GM10266 (cell line): ENCODE measurements at regions not wholly inside any gene's neighbourhood (a gene's known extent, or its start where the extent isn't known, plus 50 kb on each side); places are given as distances from the start of the nearest gene placed in this dataset.

Experiments
- DNase-seq: peaks from one replicate; pipeline ENCODE4 v3.0.0; 2012; ENCODE audit errors: extremely low spot score
- TF ChIP-seq, protein P1 (sequence below): IDR thresholded peaks from 2 replicates; pipeline ENCODE4 v1.5.1; 2012; ENCODE audit warnings: mild to moderate bottlenecking, low read depth; ENCODE audit not compliant: control insufficient read depth, insufficient read depth; ENCODE audit errors: missing control alignments

DNA sequence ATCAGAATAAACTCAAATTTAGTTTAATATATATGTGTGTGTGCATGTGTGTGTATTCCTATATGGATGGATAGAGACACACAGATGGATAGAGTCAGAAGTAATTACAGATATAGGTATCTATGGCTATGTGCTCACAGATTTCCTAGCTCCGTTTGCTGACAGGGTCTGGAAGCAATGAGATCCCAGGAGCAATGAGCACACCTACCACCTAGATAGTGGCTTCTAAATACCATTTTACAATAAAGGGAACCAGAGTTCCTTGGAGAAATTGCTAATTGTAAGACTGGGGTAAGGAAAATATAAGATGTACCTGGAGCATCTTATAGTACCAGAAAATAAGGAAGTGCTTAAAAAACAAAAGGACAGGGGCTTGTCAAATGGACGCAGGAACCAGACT is 196.2 kb upstream of the PRDM1 start:
- TF ChIP-seq, protein P1, sequence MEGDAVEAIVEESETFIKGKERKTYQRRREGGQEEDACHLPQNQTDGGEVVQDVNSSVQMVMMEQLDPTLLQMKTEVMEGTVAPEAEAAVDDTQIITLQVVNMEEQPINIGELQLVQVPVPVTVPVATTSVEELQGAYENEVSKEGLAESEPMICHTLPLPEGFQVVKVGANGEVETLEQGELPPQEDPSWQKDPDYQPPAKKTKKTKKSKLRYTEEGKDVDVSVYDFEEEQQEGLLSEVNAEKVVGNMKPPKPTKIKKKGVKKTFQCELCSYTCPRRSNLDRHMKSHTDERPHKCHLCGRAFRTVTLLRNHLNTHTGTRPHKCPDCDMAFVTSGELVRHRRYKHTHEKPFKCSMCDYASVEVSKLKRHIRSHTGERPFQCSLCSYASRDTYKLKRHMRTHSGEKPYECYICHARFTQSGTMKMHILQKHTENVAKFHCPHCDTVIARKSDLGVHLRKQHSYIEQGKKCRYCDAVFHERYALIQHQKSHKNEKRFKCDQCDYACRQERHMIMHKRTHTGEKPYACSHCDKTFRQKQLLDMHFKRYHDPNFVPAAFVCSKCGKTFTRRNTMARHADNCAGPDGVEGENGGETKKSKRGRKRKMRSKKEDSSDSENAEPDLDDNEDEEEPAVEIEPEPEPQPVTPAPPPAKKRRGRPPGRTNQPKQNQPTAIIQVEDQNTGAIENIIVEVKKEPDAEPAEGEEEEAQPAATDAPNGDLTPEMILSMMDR: no peak
- DNase-seq: no peak

DNA sequence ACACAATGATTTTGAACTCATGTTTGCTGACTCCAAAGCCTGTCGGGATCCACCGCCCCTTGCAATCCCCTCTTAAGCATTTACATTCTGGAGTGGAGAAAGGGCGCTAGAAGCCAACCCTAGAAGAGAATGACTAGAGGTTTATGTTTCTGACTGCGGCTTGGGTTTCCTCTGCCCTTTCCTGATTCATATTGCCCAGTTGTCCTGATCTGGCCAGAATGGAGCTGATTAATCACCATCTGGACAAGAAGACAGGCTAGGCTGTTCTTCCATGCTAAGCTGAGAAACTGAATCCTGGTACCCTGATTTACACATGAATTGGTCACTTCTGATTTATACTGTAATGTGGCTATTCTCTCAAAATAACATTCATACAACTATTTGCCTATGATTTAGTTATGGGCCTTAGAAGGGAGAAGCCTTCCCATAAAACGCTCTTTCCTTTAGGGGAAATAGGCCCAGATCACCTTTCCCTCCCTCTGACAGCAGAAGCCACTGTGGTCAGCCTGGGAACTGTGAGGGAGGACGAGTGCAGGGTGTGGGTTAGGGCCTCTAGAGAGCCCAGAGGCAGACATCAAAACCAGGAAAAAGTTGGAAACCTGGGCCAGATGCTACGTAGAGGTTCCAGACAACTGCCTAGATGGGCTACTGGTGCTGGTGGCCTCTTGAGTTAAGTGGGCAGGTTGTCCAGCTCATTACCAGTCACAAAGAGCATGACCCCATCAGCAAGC is 199.2 kb upstream of the PRDM1 start:
- no peak for DNase-seq
- TF ChIP-seq, protein P1: no peak

DNA sequence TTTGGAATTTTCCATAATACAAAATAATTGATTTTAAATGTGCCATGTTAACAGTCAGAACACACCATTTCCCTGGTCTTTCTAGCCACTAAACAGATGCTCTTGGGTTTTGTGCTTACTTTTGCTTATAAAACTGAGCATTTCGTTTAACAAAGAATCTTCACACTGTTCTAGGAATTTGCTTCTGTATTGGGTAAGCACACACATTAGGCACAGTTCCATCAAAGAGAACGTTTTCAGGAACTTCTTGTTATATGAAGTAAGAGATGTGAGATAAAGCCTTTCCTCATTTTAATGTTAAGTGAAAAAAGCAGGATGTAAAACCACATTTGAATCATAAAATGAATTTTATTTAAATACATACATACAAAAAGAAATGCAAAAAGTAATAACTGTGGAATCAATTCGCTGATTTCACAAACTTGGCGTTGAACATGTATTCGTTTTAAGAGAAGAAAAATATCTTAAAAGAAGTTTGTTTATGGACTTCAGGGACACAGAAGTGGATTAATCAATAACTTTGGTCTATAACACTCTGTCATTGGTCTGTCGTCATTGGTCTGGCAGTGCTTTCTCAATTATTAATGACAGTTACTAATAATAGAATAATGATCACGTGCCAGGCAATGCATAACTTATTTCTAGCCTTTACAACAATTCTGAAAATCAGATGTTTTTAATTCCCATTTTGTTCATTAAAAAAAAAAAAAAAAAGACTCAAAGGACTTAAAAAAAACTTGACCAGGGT is 199.9 kb upstream of the PRDM1 start:
- TF ChIP-seq, protein P1: no peak
- DNase-seq: no peak

DNA sequence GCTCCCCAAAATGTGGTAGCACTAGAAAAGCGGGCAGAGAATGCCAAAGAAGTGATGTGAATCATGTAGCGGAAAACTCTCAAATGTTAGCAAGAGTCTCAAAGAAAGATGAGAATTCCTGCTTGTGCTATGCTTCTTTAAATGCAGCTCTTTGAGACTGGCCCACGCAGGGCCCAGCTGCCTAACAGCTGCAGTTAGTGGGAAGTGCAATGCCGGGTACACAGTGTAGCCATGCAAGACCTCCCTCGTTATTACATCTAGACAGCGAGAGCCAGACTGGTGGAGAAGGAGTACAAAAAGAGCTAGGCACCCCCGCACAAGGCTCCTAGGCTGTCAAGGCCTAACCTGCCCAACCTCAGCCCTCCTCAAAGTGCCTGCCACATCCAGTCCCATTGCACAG is 201.7 kb upstream of the PRDM1 start:
- TF ChIP-seq, protein P1: no peak
- DNase-seq: no peak

DNA sequence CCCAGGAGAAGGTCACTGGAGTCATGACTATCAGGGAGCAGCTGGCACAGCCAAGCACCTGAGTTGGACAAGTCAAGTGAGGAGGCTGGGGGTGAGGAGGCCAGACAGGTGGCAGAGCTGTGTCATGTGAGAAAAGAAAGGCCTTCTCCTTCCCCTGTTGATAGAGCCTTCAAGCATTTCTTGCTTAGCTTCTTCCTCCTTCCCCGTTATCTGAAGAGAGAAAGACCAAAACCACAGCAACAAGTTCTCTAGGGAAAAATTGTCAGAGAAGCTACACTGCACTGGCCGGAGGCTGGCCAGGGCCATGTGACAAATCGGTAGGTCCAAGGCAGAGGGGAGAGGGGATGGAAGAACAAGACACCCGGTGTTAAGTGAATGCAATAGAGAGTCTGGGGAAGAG is 202.1 kb upstream of the PRDM1 start:
- TF ChIP-seq, protein P1: no peak
- DNase-seq: no peak

DNA sequence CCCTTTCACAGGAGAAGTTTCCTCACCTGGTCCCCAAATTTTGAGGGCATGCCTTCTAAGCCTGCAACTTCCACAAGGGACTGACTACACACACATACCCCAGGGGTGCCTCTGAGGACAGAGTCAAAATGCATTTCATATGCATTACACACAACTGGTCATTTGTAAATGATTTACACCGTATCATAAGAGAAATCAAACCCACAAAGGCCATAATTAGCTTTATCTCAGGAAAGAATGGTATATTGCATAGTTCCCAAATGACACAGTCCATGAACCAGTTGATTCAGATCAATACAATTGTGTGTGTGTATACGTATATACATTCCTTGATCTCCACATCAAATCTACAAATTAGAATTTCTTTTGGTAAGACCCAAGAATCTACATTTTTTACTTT is 203.3 kb upstream of the PRDM1 start:
- no peak for DNase-seq
- TF ChIP-seq, protein P1: no peak

DNA sequence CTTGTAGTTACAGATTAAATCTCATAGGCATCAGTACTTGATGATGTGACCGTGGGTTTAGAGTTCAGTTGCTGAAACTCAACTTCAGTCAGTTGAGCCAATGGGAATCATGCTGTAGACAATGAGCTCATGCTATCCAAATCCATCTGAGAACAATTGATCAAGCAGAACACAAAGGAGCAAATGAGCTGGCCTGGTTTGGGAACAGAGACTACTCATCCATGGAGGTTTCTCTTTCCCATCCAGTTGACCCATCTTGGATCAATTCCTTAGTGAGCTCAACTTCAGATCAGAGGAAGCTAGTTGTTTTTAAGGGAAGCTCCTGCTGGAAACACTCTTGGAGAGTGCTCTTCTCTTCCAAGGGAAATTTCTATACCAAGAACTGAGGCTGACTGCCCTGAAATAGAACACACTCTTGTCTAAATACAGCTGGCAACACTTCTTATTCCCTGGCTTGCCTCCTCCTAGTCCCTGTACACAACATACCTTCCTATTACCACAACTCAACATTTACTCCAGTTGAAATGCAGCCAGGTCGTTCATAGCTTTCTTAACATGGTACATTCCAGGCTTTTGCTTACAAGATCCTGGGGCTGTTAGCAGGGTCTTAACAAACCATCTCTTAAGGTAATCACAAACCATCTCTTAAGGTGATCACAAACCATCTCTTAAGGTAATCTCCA is 203.9 kb upstream of the PRDM1 start:
- DNase-seq: no peak

More for the DNA sequence above, 203.9 kb upstream of the PRDM1 start:
- TF ChIP-seq, protein P1: no peak
